ENCODE measurements at regions not wholly inside any gene's neighbourhood (a gene's known extent, or its start where the extent isn't known, plus 50 kb on each side); places are given as distances from the start of the nearest gene placed in this dataset.
A peak's percentile ranks its signal among the peaks of the same experiment; 100 is the strongest.

DNA sequence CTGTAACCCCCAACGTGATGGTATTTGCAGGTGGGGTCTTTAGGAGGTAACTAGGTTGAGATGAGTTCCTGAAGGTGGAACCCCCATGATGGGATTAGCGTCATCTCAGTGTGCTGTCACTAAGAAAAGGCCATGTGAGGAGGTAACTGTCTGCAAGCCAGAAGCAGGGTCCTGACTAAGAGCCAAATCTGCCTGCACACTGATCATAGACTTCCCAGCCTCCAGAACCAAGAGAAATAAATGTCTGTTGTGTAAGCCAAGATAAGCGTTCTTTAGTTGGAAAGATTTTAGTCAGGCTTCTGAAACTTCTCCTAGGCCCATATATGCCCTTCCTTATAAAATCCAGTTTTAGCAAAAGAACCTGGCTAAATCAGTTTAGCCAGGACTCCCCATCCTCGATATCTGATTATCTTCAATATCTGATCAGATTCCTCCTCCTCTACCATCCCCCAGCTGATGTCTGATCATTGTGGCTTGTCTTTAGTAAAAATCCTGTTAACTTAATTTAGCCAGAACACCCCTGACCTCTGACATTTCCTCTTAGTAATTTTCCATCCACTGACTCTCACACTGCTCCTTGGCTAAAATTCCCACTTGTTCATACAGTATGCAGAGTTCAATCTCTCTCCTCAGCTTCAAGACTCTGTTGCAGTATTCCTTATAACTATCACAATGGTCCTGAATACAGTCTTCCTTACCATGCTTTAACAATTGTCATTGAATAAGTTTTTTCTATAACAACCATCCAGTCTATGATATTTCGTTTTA, 835.4 kb upstream of the PHF14 start:
- Histone ChIP-seq H3K4me3 (no peak overlapping the region), H3K36me3 (no peaks in the 10 kb centered on the region), H3K4me1 (peaks cover 0 to 11% (median 0%) of the 10 kb centered on the region in 9 donors), H3K27me3 (no peaks in the 10 kb centered on the region), H3K9me3 (peaks cover 0 to 2% (median 0%) of the 10 kb centered on the region in 11 donors), H3K27ac (no peak overlapping the region)
- no peak for TF ChIP-seq CTCF (IDR thresholded peaks at IDR 0.05)
- intact Hi-C loops (cut with DNase I) = no loop called here
- no peak for DNase-seq
- whole genome bisulfite sequencing, 2 donors = 71 to 81% methylated on average over 5 of the region's 5 CpGs
- peak in 4 of 8 donors; percentile 33 to 68 (median 52) for ATAC-seq

DNA sequence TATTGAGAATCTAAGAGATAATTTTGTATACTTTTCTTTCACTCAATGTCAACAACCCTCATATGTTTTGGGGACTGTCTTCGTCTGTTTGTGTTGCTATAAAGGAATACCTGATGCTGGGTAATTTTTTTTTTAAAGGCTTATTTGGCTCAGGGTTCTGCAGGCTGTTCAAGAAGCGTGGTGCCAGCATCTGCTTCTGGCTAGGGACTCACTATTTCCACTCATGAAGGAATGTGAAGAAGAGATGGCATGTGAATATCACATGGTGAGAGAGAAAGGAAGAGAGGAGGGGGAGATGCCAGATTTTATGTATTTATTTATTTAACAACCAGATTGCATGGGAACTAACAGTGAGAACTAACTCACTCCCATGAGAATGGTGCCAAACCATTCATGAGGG, 827.4 kb upstream of the PHF14 start:
- Histone ChIP-seq H3K4me3 (no peak overlapping the region), H3K36me3 (no peaks in the 10 kb centered on the region), H3K9me3 (peaks cover 0 to 2% (median 0%) of the 10 kb centered on the region in 11 donors), H3K27ac (no peak overlapping the region), H3K4me1 (peaks cover 0 to 4% (median 0%) of the 10 kb centered on the region in 9 donors), H3K27me3 (no peaks in the 10 kb centered on the region)
- TF ChIP-seq CTCF (IDR thresholded peaks at IDR 0.05) = no peak
- WGBS, 2 donors = 75 to 86% methylated on average over 2 of the region's 2 CpGs
- intact Hi-C loops (cut with DNase I) = no loop called here
- ATAC-seq = no peak
- no peak for DNase-seq

DNA sequence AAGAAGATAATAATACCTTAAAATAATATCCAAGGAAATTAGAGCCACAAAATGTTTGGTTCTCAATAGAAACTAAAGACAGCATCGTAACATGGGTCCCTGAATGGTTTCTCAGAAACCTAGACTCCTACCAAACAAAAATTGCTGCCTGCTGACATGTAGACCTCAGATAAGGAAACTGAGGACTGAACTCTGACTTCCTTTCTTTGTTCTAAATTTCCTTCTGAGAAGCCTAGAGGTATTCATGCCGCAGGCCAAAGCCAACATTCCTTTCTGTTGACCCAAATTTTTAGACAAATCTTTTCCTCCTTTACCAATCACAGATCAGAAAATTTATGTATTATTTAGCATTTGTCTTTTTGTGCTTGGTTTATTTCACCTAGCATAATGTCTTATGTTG, 816.7 kb upstream of the PHF14 start:
- Histone ChIP-seq H3K27me3 (no peaks in the 10 kb centered on the region), H3K36me3 (no peaks in the 10 kb centered on the region), H3K9me3 (no peaks in the 10 kb centered on the region), H3K4me1 (peaks cover 0 to 8% (median 0%) of the 10 kb centered on the region in 9 donors), H3K4me3 (peak overlapping the region in 7 of 10 donors; percentile 19 to 52 (median 43)), H3K27ac (peak overlapping the region in 9 of 10 donors; percentile 32 to 84 (median 52))
- WGBS, 2 donors = 53 to 59% methylated on average over 2 of the region's 2 CpGs
- peak in 1 of 2 donors; percentile 18 for DNase-seq
- ATAC-seq = peak; percentile 43 to 96 (median 86)
- intact Hi-C loops (cut with DNase I) = loop anchor here in 1 of 10 donors (10.0 kb wide), 1 partner anchor 68 kb away; no protein-coding TSS in a partner anchor
- TF ChIP-seq CTCF (IDR thresholded peaks at IDR 0.05) = no peak

- H3K4me1 ChIP-seq = no peaks in the 10 kb centered on the region
- TF ChIP-seq CTCF (IDR thresholded peaks at IDR 0.05) = no peak
- H3K36me3 ChIP-seq = no peaks in the 10 kb centered on the region
- DNase-seq = no peak
- H3K4me3 ChIP-seq = no peak overlapping the region
- intact Hi-C loops (cut with DNase I) = no loop called here
- ATAC-seq = no peak
- WGBS, 2 donors = 79 to 89% methylated on average over 2 of the region's 2 CpGs
- H3K27me3 ChIP-seq = no peaks in the 10 kb centered on the region
- H3K27ac ChIP-seq = no peak overlapping the region
- no peaks in the 10 kb centered on the region for H3K9me3 ChIP-seq
These were observed 791.7 kb upstream of the PHF14 start for GRCh38 chr7:10181996-10182395.

Data from heart right ventricle (tissue), 16 donors.